Upper lobe of left lung (tissue), 6 donors: ENCODE measurements at regions not wholly inside any gene's neighbourhood (a gene's known extent, or its start where the extent isn't known, plus 50 kb on each side); places are given as distances from the start of the nearest gene placed in this dataset.

Experiments
- ATAC-seq, 2 donors: fragments of 200-7000 bp; cut with Tn5 transposase; one replicate each; pipeline ENCODE4 v1.9.1; 2022; ENCODE audit warnings: mild to moderate bottlenecking in 2 of 2, moderate library complexity in 2 of 2; ENCODE audit not compliant: low FRiP score in 2 of 2
- DNase-seq, 2 donors: peaks; one replicate each; pipeline ENCODE4 v3.0.0-alpha.2; 2019 to 2020
- H3K27ac ChIP-seq, 4 donors: fragments of 200-600 bp; sonication (generic); one replicate each; pipeline ENCODE4 v1.5.1; 2016 to 2019
- H3K27me3 ChIP-seq, 4 donors: fragments of 200-600 bp; sonication (generic); one replicate each; pipeline ENCODE4 v1.5.1; 2017 to 2019
- H3K36me3 ChIP-seq, 4 donors: fragments of 200-600 bp; sonication (generic); one replicate each; pipeline ENCODE4 v1.5.1; 2016 to 2019
- H3K4me1 ChIP-seq, 4 donors: fragments of 200-600 bp; sonication (generic); one replicate each; pipeline ENCODE4 v1.5.1; 2018 to 2019
- H3K4me3 ChIP-seq, 4 donors: fragments of 200-600 bp; sonication (generic); one replicate each; pipeline ENCODE4 v1.5.1; 2017 to 2019; ENCODE audit warnings: mild to moderate bottlenecking in 2 of 4, moderate library complexity in 1 of 4
- H3K9me3 ChIP-seq, 4 donors: fragments of 200-600 bp; sonication (generic); one replicate each; pipeline ENCODE4 v1.5.1; 2018 to 2019
- EP300 ChIP-seq, 4 donors: sonication (generic); formaldehyde crosslinking; IDR thresholded peaks; one replicate each; pipeline ENCODE4 v1.5.1; 2017; ENCODE audit warnings: antibody characterized with exemption in 4 of 4, control low read depth in 2 of 4
- POLR2A ChIP-seq, 4 donors: fragments of 450-650 bp; IDR thresholded peaks; one replicate each; pipeline ENCODE4 v1.5.1; 2016 to 2017; ENCODE audit warnings: antibody characterized with exemption in 4 of 4, mild to moderate bottlenecking in 2 of 4
- POLR2AphosphoS5 ChIP-seq, 2 donors: sonication (generic); formaldehyde crosslinking; IDR thresholded peaks; one replicate each; pipeline ENCODE4 v1.5.1; 2017; ENCODE audit warnings: antibody characterized with exemption in 2 of 2
- WGBS, 2 donors: methylation state at CpG; one replicate each; pipeline ENCODE4 v1.1.5; 2017 to 2018; 5-methylcytosine and 5-hydroxymethylcytosine counted together
- TF ChIP-seq, protein P1 (sequence below), 6 experiments: fragments of 450-650 bp in 4 of 6; fragments of 200-600 bp in 2 of 6; sonication (generic) in 2 of 6; IDR thresholded peaks; one replicate each; pipeline ENCODE4 v1.5.1; 2016 to 2019; ENCODE audit warnings: antibody characterized with exemption in 6 of 6
- donor health status: DM: no; HTN: no; CAD: no; lungs with moderate emphysema.
- donor health status: DM: no; HTN: yes; CAD: no; lungs with severe emphysema.

DNA sequence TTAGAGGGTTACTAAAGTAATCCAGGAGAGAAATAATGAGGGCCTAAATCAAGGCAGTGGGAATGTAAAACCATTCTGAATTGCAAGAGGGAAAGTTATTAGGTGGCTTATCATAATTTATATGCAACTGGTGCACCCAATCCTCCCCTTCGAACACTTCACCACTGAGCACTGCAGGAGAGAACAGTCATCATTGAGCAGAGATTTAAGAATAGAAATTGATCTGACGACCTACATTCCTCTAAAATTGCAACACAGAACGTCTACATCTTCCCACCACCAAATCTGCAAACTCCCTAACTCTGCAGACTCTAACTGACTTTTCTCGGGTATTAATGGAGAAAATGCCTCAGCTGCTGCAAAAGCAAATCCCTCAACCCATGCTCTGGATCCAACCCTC is 138.5 kb upstream of the CDH20 start:
- Histone ChIP-seq H3K27me3 (no peaks in the 10 kb centered on the region), H3K4me1 (no peaks in the 10 kb centered on the region), H3K36me3 (no peaks in the 10 kb centered on the region), H3K4me3 (no peak overlapping the region), H3K27ac (no peak overlapping the region), H3K9me3 (no peaks in the 10 kb centered on the region)
- ATAC-seq (no peak), DNase-seq (no peak)
- no peak for TF ChIP-seq EP300 (IDR thresholded peaks at IDR 0.05)
- TF ChIP-seq POLR2AphosphoS5 (IDR thresholded peaks at IDR 0.05), result no peak
- TF ChIP-seq POLR2A (IDR thresholded peaks at IDR 0.05), result no peak
- TF ChIP-seq, protein P1, sequence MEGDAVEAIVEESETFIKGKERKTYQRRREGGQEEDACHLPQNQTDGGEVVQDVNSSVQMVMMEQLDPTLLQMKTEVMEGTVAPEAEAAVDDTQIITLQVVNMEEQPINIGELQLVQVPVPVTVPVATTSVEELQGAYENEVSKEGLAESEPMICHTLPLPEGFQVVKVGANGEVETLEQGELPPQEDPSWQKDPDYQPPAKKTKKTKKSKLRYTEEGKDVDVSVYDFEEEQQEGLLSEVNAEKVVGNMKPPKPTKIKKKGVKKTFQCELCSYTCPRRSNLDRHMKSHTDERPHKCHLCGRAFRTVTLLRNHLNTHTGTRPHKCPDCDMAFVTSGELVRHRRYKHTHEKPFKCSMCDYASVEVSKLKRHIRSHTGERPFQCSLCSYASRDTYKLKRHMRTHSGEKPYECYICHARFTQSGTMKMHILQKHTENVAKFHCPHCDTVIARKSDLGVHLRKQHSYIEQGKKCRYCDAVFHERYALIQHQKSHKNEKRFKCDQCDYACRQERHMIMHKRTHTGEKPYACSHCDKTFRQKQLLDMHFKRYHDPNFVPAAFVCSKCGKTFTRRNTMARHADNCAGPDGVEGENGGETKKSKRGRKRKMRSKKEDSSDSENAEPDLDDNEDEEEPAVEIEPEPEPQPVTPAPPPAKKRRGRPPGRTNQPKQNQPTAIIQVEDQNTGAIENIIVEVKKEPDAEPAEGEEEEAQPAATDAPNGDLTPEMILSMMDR (IDR thresholded peaks at IDR 0.05), result no peak
- 74 to 90% methylated on average over 4 of the region's 4 CpGs for WGBS, 2 donors

DNA sequence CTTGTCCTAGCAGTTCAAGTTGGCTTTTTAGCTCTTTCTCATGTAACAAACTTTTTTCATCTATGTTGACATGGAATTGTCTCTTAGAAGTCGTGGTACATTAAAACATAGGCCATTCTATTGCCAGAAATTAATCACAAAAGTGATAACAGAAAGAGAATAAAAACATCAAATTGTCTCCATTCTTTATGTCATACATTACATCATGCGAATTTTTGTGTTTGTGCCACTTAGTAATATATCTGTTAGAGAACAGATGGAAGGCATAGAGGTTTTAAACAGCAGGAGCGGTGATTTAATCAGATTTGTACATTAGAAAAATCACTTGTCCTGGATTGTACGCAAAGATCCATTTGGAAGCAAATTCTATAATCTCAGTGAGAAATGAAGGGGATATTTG is 136.5 kb upstream of the CDH20 start:
- ATAC-seq (no peak), DNase-seq (no peak)
- Histone ChIP-seq H3K27ac (no peak overlapping the region), H3K4me1 (no peaks in the 10 kb centered on the region), H3K27me3 (no peaks in the 10 kb centered on the region), H3K36me3 (no peaks in the 10 kb centered on the region), H3K4me3 (no peak overlapping the region), H3K9me3 (no peaks in the 10 kb centered on the region)
- WGBS, 2 donors, result 79 to 83% methylated on average over 4 of the region's 4 CpGs
- no peak for TF ChIP-seq EP300 (IDR thresholded peaks at IDR 0.05)
- no peak for TF ChIP-seq POLR2AphosphoS5 (IDR thresholded peaks at IDR 0.05)
- TF ChIP-seq, protein P1 (IDR thresholded peaks at IDR 0.05), result no peak
- no peak for TF ChIP-seq POLR2A (IDR thresholded peaks at IDR 0.05)

DNA sequence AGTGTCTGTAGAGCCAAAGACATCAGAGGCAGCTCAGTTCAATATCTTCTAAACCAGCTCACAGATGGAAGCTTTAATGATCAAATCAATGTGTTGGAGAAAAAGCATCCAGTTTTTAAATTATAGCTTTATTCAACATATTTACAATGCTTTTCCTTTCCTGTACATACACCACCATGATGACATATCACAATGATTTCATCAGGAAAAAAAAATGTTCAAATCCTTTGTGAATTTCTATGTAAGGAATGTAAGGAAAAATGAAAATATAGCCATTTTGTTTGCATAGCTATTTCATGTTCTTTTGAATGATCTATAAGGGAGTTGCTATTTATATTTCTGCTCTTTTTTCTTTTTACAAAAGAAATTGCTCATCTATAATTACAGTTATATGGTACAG is 134.7 kb upstream of the CDH20 start:
- Histone ChIP-seq H3K27me3 (no peaks in the 10 kb centered on the region), H3K27ac (no peak overlapping the region), H3K4me3 (no peak overlapping the region), H3K36me3 (no peaks in the 10 kb centered on the region), H3K4me1 (no peaks in the 10 kb centered on the region), H3K9me3 (no peaks in the 10 kb centered on the region)
- TF ChIP-seq POLR2A (IDR thresholded peaks at IDR 0.05), result no peak
- no peak for TF ChIP-seq EP300 (IDR thresholded peaks at IDR 0.05)
- TF ChIP-seq, protein P1 (IDR thresholded peaks at IDR 0.05), result no peak
- TF ChIP-seq POLR2AphosphoS5 (IDR thresholded peaks at IDR 0.05), result no peak
- DNase-seq, result no peak
- ATAC-seq, result no peak

DNA sequence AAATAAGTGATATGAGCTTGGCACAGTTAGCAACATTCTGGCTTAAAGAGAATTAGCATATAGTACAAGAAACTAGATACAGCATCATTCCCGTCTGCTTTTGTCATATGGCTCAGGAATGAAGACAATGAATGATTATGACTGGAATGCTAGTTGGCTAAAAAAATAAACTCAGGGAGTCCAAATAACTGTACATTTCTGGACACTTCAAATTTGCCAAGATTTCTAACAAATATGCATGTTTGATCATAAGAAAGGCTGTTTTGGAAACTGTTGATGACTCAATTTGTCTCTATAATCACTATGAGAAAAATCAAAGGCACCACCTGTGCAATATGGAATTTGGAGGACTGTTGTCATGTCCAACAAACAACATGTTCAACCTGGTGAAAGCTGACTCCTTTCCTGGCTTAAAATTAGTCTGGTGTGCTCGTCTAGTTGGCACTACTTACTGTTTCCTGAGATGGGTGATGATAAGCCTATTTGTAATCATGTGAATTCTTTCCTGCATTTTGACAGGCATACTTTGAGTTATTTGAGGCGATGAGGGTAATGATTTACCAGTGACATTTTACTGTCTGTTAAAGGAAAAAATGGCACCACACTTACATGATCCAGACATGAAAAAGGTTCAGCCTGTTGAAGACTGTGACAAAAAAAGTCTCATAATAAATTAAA is 133.9 kb upstream of the CDH20 start:
- Histone ChIP-seq H3K36me3 (no peaks in the 10 kb centered on the region), H3K9me3 (no peaks in the 10 kb centered on the region), H3K27me3 (no peaks in the 10 kb centered on the region), H3K4me3 (no peak overlapping the region), H3K27ac (no peak overlapping the region), H3K4me1 (no peaks in the 10 kb centered on the region)
- no peak for ATAC-seq
- TF ChIP-seq, protein P1 (IDR thresholded peaks at IDR 0.05), result no peak
- TF ChIP-seq POLR2AphosphoS5 (IDR thresholded peaks at IDR 0.05) (no peak), POLR2A (IDR thresholded peaks at IDR 0.05) (no peak), EP300 (IDR thresholded peaks at IDR 0.05) (no peak)
- DNase-seq, result no peak
- WGBS, 2 donors, result 36 to 55% methylated on average over 3 of the region's 3 CpGs

DNA sequence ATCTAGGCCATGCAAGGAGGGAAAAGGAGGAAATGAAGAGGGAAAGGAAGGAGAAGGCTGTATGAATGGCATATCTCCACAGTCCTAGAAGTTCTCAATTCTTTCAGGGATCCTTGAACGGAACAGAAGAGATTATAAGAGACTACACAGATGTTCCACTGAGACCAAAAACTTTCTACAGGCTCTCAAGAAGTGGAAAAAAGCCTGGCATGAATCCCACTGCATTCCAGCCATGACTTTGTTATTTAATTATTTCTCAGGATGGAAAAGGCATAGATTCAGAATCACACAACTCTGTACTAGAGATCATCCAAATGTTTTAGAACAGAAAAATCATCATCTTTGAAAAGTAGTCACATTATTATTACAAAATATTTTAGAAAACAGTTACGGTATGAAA is 131.7 kb upstream of the CDH20 start:
- Histone ChIP-seq H3K9me3 (no peaks in the 10 kb centered on the region), H3K27me3 (no peaks in the 10 kb centered on the region), H3K27ac (no peak overlapping the region), H3K4me1 (no peaks in the 10 kb centered on the region), H3K36me3 (no peaks in the 10 kb centered on the region), H3K4me3 (no peak overlapping the region)
- TF ChIP-seq, protein P1 (IDR thresholded peaks at IDR 0.05), result no peak
- TF ChIP-seq EP300 (IDR thresholded peaks at IDR 0.05), result no peak
- no peak for TF ChIP-seq POLR2A (IDR thresholded peaks at IDR 0.05)
- no peak for TF ChIP-seq POLR2AphosphoS5 (IDR thresholded peaks at IDR 0.05)
- WGBS, 2 donors, result 54 to 62% methylated on average over 2 of the region's 2 CpGs
- ATAC-seq, result no peak
- no peak for DNase-seq
